MCF 10A (cell line): ENCODE measurements at regions not wholly inside any gene's neighbourhood (a gene's known extent, or its start where the extent isn't known, plus 50 kb on each side); places are given as distances from the start of the nearest gene placed in this dataset.
"Not testable (repeated sequence)": the region's sequence is repeated elsewhere in the genome, so short reads cannot be mapped to it uniquely, and the experiment has no call there.

ENCODE experiments used
- BruUV-seq: library from RNA; stranded (reverse); fragments of 400-500 nt; replicated peaks from 2 replicates; lab custom pipeline; 2021; lab: Mats Ljungman, UMichigan
- CTCF ChIA-PET: fragments of 300-600 bp; sonication (Branson Sonifier 250); formaldehyde crosslinking; extraction: SDS; loops from one replicate; lab custom pipeline; 2021; ENCODE audit warnings: antibody characterized with exemption, inconsistent platforms; lab: Yijun Ruan, JAX
- POLR2A ChIA-PET: fragments of 300-600, 350-650 bp; sonication (Branson Sonifier 250); formaldehyde crosslinking; extraction: SDS; loops from one replicate; lab custom pipeline; 2020; ENCODE audit warnings: antibody characterized with exemption, inconsistent platforms; lab: Yijun Ruan, JAX
- DNase-seq: peaks from one replicate; pipeline ENCODE4 v3.0.0-alpha.2; 2018; ENCODE audit not compliant: unreplicated experiment
- H3K27ac Mint-ChIP-seq: one replicate; pipeline ENCODE4 v1.8.0; 2022; ENCODE audit warnings: mild to moderate bottlenecking, low read depth, mixed read lengths; ENCODE audit not compliant: unreplicated experiment
- H3K27me3 Mint-ChIP-seq: one replicate; pipeline ENCODE4 v1.8.0; 2022; ENCODE audit warnings: mixed read lengths; ENCODE audit not compliant: insufficient read depth, unreplicated experiment
- H3K36me3 Mint-ChIP-seq: one replicate; pipeline ENCODE4 v1.8.0; 2022; ENCODE audit warnings: mild to moderate bottlenecking, moderate library complexity, mixed read lengths; ENCODE audit not compliant: insufficient read depth, unreplicated experiment
- H3K4me1 Mint-ChIP-seq: one replicate; pipeline ENCODE4 v1.8.0; 2022; ENCODE audit warnings: mixed read lengths; ENCODE audit not compliant: insufficient read depth, unreplicated experiment
- H3K4me3 Mint-ChIP-seq: one replicate; pipeline ENCODE4 v1.8.0; 2022; ENCODE audit warnings: mild to moderate bottlenecking, moderate library complexity, mixed read lengths; ENCODE audit not compliant: unreplicated experiment
- H3K9me3 Mint-ChIP-seq: one replicate; pipeline ENCODE4 v1.8.0; 2022; ENCODE audit warnings: mixed read lengths; ENCODE audit not compliant: unreplicated experiment
- CTCF ChIP-seq: fragments of 200-600 bp; IDR thresholded peaks from one replicate; pipeline ENCODE4 v1.8.0; 2022; ENCODE audit warnings: antibody characterized with exemption, mild to moderate bottlenecking; ENCODE audit not compliant: unreplicated experiment
- intact Hi-C: fragments of 100-400 bp; cut with micrococcal nuclease; formaldehyde crosslinking; loops from 2 replicates; pipeline ENCODE4 v1.14.1; 2022

- DNase-seq: no peak
- Mint-ChIP-seq H3K4me1 (peaks cover 6% of the 10 kb centered on the region), H3K9me3 (no peaks in the 10 kb centered on the region), H3K36me3 (no peaks in the 10 kb centered on the region), H3K27ac (no peak overlapping the region), H3K27me3 (no peaks in the 10 kb centered on the region), H3K4me3 (no peak overlapping the region)
- POLR2A ChIA-PET: no interaction called here
- TF ChIP-seq CTCF: no peak
- no TSS peak for BruUV-seq
- intact Hi-C loops: no loop called here
- CTCF ChIA-PET: interaction anchor here (0.6 kb wide), 2 partner anchors 17 to 545 kb away, joined by 3 to 7 read pairs; no protein-coding TSS in a partner anchor
Observed at GRCh38 chr3:77726517-77726916, 686.6 kb downstream of the ROBO2 start.

- intact Hi-C loops: no loop called here
- H3K36me3 Mint-ChIP-seq: no peaks in the 10 kb centered on the region
- H3K27ac Mint-ChIP-seq: no peak overlapping the region
- ChIA-PET POLR2A (no interaction called here), CTCF (no interaction called here)
- DNase-seq: no peak
- H3K9me3 Mint-ChIP-seq: no peaks in the 10 kb centered on the region
- no peaks in the 10 kb centered on the region for H3K27me3 Mint-ChIP-seq
- TF ChIP-seq CTCF: no peak
- H3K4me1 Mint-ChIP-seq: no peaks in the 10 kb centered on the region
- no TSS peak for BruUV-seq
- H3K4me3 Mint-ChIP-seq: no peak overlapping the region
Observed at GRCh38 chr3:77746048-77746447, 706.1 kb downstream of the ROBO2 start.

GRCh38 chr3:77746892-77747291, 707.0 kb downstream of the ROBO2 start:
- no peaks in the 10 kb centered on the region for H3K9me3 Mint-ChIP-seq
- no peaks in the 10 kb centered on the region for H3K4me1 Mint-ChIP-seq
- TF ChIP-seq CTCF: no peak
- no peak overlapping the region for H3K27ac Mint-ChIP-seq
- intact Hi-C loops: no loop called here
- POLR2A ChIA-PET: no interaction called here
- DNase-seq: no peak
- no peaks in the 10 kb centered on the region for H3K27me3 Mint-ChIP-seq
- no peaks in the 10 kb centered on the region for H3K36me3 Mint-ChIP-seq
- no TSS peak for BruUV-seq
- H3K4me3 Mint-ChIP-seq: no peak overlapping the region
- CTCF ChIA-PET: no interaction called here

GRCh38 chr3:77756397-77756975, 716.6 kb downstream of the ROBO2 start:
- DNase-seq: peak; percentile 19

More at GRCh38 chr3:77756397-77756975, 716.6 kb downstream of the ROBO2 start:
- H3K36me3 Mint-ChIP-seq, BruUV-seq, H3K27me3 Mint-ChIP-seq, H3K4me1 Mint-ChIP-seq, H3K4me3 Mint-ChIP-seq, H3K27ac Mint-ChIP-seq, intact Hi-C loops, POLR2A ChIA-PET: not testable (repeated sequence)
- CTCF ChIA-PET: interaction anchor here (0.6 kb wide), 3 partner anchors 105 to 1125 kb away, joined by 3 to 4 read pairs (median 3); no protein-coding TSS in a partner anchor
- H3K9me3 Mint-ChIP-seq: peaks cover 14% of the 10 kb centered on the region
